ENCODE measurements at regions not wholly inside any gene's neighbourhood (a gene's known extent, or its start where the extent isn't known, plus 50 kb on each side); places are given as distances from the start of the nearest gene placed in this dataset.

GRCh38 chr3:167909952-167910351, 174.4 kb downstream of the SERPINI1 start:
- Histone ChIP-seq H3K4me1 (ENCODE audit: insufficient read depth, low read length, poor library complexity, severe bottlenecking) (no peaks in the 10 kb centered on the region), H3K9me2 (replicated peaks; ENCODE audit: low read depth, low read length) (no peaks in the 10 kb centered on the region), H3K4me3 (ENCODE audit: low read length, poor library complexity, severe bottlenecking) (no peak overlapping the region), H3K36me3 (ENCODE audit: insufficient read depth, low read length) (no peaks in the 10 kb centered on the region), H4K20me1 (ENCODE audit: insufficient read depth, low read length, poor library complexity, severe bottlenecking) (no peaks in the 10 kb centered on the region), H3K9me3 (ENCODE audit: insufficient read depth, low read depth, low read length) (no peaks in the 10 kb centered on the region), H2AFZ (ENCODE audit: low read length) (no peak overlapping the region), H3K4me2 (ENCODE audit: low read depth, low read length, poor library complexity, severe bottlenecking) (no peak overlapping the region), H3K9ac (ENCODE audit: low read depth, low read length, poor library complexity, severe bottlenecking) (no peak overlapping the region), H3K79me2 (ENCODE audit: insufficient read depth, low read length) (no peaks in the 10 kb centered on the region), H3F3A (ENCODE audit: low read depth) (no peaks in the 10 kb centered on the region), H3K27me3 (ENCODE audit: insufficient read depth, low read length, poor library complexity, severe bottlenecking) (no peaks in the 10 kb centered on the region)
- TF ChIP-seq CTCF (conservative IDR thresholded peaks at IDR 0.05; ENCODE audit: low read length): no peak
- no peak for TF ChIP-seq EZH2phosphoT487 (IDR thresholded peaks at IDR 0.05; ENCODE audit: borderline replicate concordance)

- no peak overlapping the region for H3K4me2 ChIP-seq (ENCODE audit: low read depth, low read length, poor library complexity, severe bottlenecking)
These were observed 174.0 kb downstream of the SERPINI1 start for GRCh38 chr3:167909504-167909896.

GRCh38 chr3:167908746-167909503, 173.4 kb downstream of the SERPINI1 start:
- Histone ChIP-seq H4K20me1 (ENCODE audit: insufficient read depth, low read length, poor library complexity, severe bottlenecking) (no peaks in the 10 kb centered on the region), H3K79me2 (ENCODE audit: insufficient read depth, low read length) (no peaks in the 10 kb centered on the region), H3K9me3 (ENCODE audit: insufficient read depth, low read depth, low read length) (no peaks in the 10 kb centered on the region), H3K27me3 (ENCODE audit: insufficient read depth, low read length, poor library complexity, severe bottlenecking) (no peaks in the 10 kb centered on the region), H3K4me1 (ENCODE audit: insufficient read depth, low read length, poor library complexity, severe bottlenecking) (no peaks in the 10 kb centered on the region), H3K4me3 (ENCODE audit: low read length, poor library complexity, severe bottlenecking) (no peak overlapping the region), H3K4me2 (ENCODE audit: low read depth, low read length, poor library complexity, severe bottlenecking) (no peak overlapping the region), H3F3A (ENCODE audit: low read depth) (no peaks in the 10 kb centered on the region), H3K36me3 (ENCODE audit: insufficient read depth, low read length) (no peaks in the 10 kb centered on the region), H3K9me2 (replicated peaks; ENCODE audit: low read depth, low read length) (no peaks in the 10 kb centered on the region), H3K9ac (ENCODE audit: low read depth, low read length, poor library complexity, severe bottlenecking) (no peak overlapping the region), H2AFZ (ENCODE audit: low read length) (no peak overlapping the region)
- TF ChIP-seq EZH2phosphoT487 (IDR thresholded peaks at IDR 0.05; ENCODE audit: borderline replicate concordance) (no peak), CTCF (conservative IDR thresholded peaks at IDR 0.05; ENCODE audit: low read length) (no peak)

More at GRCh38 chr3:167909504-167909896, 174.0 kb downstream of the SERPINI1 start:
- H4K20me1 ChIP-seq (ENCODE audit: insufficient read depth, low read length, poor library complexity, severe bottlenecking): no peaks in the 10 kb centered on the region
- TF ChIP-seq CTCF (conservative IDR thresholded peaks at IDR 0.05; ENCODE audit: low read length) (no peak), EZH2phosphoT487 (IDR thresholded peaks at IDR 0.05; ENCODE audit: borderline replicate concordance) (no peak)
- no peaks in the 10 kb centered on the region for H3F3A ChIP-seq (ENCODE audit: low read depth)
- no peak overlapping the region for H3K4me3 ChIP-seq (ENCODE audit: low read length, poor library complexity, severe bottlenecking)
- H3K9me2 ChIP-seq (replicated peaks; ENCODE audit: low read depth, low read length): no peaks in the 10 kb centered on the region
- no peaks in the 10 kb centered on the region for H3K4me1 ChIP-seq (ENCODE audit: insufficient read depth, low read length, poor library complexity, severe bottlenecking)
- no peaks in the 10 kb centered on the region for H3K9me3 ChIP-seq (ENCODE audit: insufficient read depth, low read depth, low read length)
- no peak overlapping the region for H3K9ac ChIP-seq (ENCODE audit: low read depth, low read length, poor library complexity, severe bottlenecking)
- no peak overlapping the region for H2AFZ ChIP-seq (ENCODE audit: low read length)
- H3K36me3 ChIP-seq (ENCODE audit: insufficient read depth, low read length): no peaks in the 10 kb centered on the region
- no peaks in the 10 kb centered on the region for H3K27me3 ChIP-seq (ENCODE audit: insufficient read depth, low read length, poor library complexity, severe bottlenecking)
- H3K79me2 ChIP-seq (ENCODE audit: insufficient read depth, low read length): no peaks in the 10 kb centered on the region

Data from Loucy (cell line).